Chondrocyte (in vitro differentiated cells): ENCODE measurements at regions not wholly inside any gene's neighbourhood (a gene's known extent, or its start where the extent isn't known, plus 50 kb on each side); places are given as distances from the start of the nearest gene placed in this dataset.
"Not testable (repeated sequence)": the region's sequence is repeated elsewhere in the genome, so short reads cannot be mapped to it uniquely, and the experiment has no call there.

Source experiments
- DNase-seq: peaks from one replicate; pipeline ENCODE4 v3.0.0; 2021; ENCODE audit warnings: mixed read lengths, low spot score
- H3K27ac Mint-ChIP-seq: one replicate; pipeline ENCODE4 v1.8.0; 2021; ENCODE audit warnings: mild to moderate bottlenecking, moderate library complexity, mixed read lengths; ENCODE audit not compliant: unreplicated experiment
- H3K27me3 Mint-ChIP-seq: 2 replicates; pipeline ENCODE4 v1.8.0; 2021; ENCODE audit warnings: low read depth, mixed read lengths
- H3K36me3 Mint-ChIP-seq: 2 replicates; pipeline ENCODE4 v1.8.0; 2021; ENCODE audit warnings: low read depth, mixed read lengths
- H3K4me1 Mint-ChIP-seq: 2 replicates; pipeline ENCODE4 v1.8.0; 2021; ENCODE audit warnings: low read depth, mild to moderate bottlenecking, mixed read lengths
- H3K4me3 Mint-ChIP-seq: one replicate; pipeline ENCODE4 v1.8.0; 2021; ENCODE audit warnings: mild to moderate bottlenecking, moderate library complexity, mixed read lengths; ENCODE audit not compliant: unreplicated experiment
- H3K9me3 Mint-ChIP-seq: 2 replicates; pipeline ENCODE4 v1.8.0; 2021; ENCODE audit warnings: low read depth, mixed read lengths
- CTCF ChIP-seq: fragments of 200-600 bp; sonication (generic); IDR thresholded peaks from 2 replicates; pipeline ENCODE4 v1.5.0; 2021; ENCODE audit warnings: antibody characterized with exemption, mild to moderate bottlenecking, moderate library complexity

GRCh38 chr14:82805892-82806825 lies 1272.5 kb upstream of the SEL1L start:
- DNase-seq, result no peak
- Mint-ChIP-seq H3K4me3 (no peak overlapping the region), H3K36me3 (no peaks in the 10 kb centered on the region), H3K27me3 (peaks cover 9% of the 10 kb centered on the region), H3K27ac (no peak overlapping the region), H3K9me3 (peaks cover 8% of the 10 kb centered on the region), H3K4me1 (no peaks in the 10 kb centered on the region)
- TF ChIP-seq CTCF, result no peak

DNA sequence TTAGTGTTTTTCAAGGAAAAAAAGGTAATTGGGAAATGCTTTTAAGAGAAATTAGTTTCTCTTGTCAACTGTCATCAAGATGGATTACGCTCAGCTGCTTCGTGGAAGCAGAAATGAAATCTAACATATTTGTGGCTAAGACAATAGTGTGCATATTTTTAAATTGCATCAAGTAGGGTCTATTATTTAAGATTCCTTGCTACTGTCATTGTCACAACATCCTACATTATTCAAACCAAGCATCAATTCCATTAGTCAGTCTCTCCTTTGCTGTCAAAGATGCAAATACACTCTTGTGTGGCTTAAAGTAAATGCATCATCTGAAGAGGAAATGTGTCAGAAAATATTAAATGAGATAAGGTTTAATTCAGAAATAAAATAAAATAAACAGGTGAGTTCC lies 1277.6 kb upstream of the SEL1L start:
- H3K27me3 Mint-ChIP-seq, result peaks cover 5% of the 10 kb centered on the region
- H3K4me3 Mint-ChIP-seq, result no peak overlapping the region
- TF ChIP-seq CTCF, result no peak
- H3K4me1 Mint-ChIP-seq, result no peaks in the 10 kb centered on the region
- H3K9me3 Mint-ChIP-seq, result no peaks in the 10 kb centered on the region
- DNase-seq, result no peak
- no peaks in the 10 kb centered on the region for H3K36me3 Mint-ChIP-seq
- no peak overlapping the region for H3K27ac Mint-ChIP-seq

DNA sequence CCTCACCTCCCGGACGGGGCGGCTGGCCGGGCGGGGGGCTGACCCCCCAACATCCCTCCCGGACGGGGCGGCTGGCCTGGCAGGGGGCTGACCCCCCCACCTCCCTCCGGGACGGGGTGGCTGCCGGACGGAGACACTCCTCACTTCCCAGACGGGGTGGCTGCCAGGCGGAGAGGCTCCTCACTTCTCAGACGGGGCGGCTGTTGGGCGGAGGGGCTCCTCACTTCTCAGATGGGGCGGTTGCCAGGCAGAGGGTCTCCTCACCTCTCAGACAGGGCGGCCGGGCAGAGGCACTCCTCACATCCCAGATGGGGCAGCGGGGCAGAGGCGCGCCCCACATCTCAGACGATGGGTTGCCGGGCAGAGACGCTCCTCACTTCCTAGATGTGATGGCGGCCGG lies 1280.7 kb upstream of the SEL1L start:
- not testable (repeated sequence) for H3K36me3 Mint-ChIP-seq, H3K9me3 Mint-ChIP-seq, H3K27me3 Mint-ChIP-seq, DNase-seq, H3K4me1 Mint-ChIP-seq, H3K27ac Mint-ChIP-seq, H3K4me3 Mint-ChIP-seq

- TF ChIP-seq CTCF, result no peak
- H3K4me3 Mint-ChIP-seq, result no peak overlapping the region
These were observed 1296.9 kb upstream of the SEL1L start for GRCh38 chr14:82830596-82830995.

DNA sequence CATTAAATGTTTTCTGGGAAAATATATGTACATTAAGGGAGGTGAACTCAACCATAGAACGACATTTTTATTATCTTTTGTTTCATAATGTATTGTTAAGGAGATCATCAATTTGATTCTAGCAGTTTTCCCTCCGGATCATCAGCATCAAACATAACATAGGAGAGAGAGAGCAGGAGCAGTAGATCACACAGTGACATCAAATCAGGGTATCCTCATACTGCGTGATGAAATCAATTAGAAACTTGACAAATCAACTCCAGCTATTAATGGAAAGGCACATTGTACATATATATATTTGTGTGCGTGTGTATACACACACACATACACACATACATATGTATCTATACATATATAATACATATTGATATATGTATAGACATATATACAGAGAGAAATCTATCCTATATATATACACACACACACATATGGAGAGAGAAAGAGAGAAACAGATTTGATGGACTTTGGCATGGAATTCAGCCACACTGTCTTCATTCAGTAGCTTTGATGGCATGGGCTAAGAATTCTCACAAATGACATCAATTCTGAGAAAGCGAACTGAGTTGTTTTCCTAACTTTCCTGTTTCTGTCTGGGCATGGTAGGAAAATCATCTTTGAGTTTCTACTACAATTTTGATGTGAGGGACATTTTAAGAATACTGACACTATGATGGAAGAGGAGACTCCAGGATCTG lies 1302.8 kb upstream of the SEL1L start:
- H3K36me3 Mint-ChIP-seq, result no peaks in the 10 kb centered on the region
- no peak for TF ChIP-seq CTCF
- DNase-seq, result no peak
- no peaks in the 10 kb centered on the region for H3K9me3 Mint-ChIP-seq
- H3K4me1 Mint-ChIP-seq, result no peaks in the 10 kb centered on the region
- no peak overlapping the region for H3K27ac Mint-ChIP-seq
- H3K27me3 Mint-ChIP-seq, result peaks cover 3% of the 10 kb centered on the region
- no peak overlapping the region for H3K4me3 Mint-ChIP-seq

More at GRCh38 chr14:82830596-82830995, 1296.9 kb upstream of the SEL1L start:
- Mint-ChIP-seq H3K27ac (no peak overlapping the region), H3K4me1 (no peaks in the 10 kb centered on the region), H3K9me3 (no peaks in the 10 kb centered on the region), H3K27me3 (peaks cover 2% of the 10 kb centered on the region), H3K36me3 (no peaks in the 10 kb centered on the region)
- no peak for DNase-seq
